ENCODE measurements at regions not wholly inside any gene's neighbourhood (a gene's known extent, or its start where the extent isn't known, plus 50 kb on each side); places are given as distances from the start of the nearest gene placed in this dataset.
"Not testable (repeated sequence)": the region's sequence is repeated elsewhere in the genome, so short reads cannot be mapped to it uniquely, and the experiment has no call there.

GRCh38 chr10:56547163-56547562 lies 186.1 kb upstream of the ZWINT start:
- no peak for DNase-seq

GRCh38 chr10:56537984-56538383 lies 176.9 kb upstream of the ZWINT start:
- no peak for DNase-seq

GRCh38 chr10:56522166-56522565 lies 161.1 kb upstream of the ZWINT start:
- no peak for DNase-seq

GRCh38 chr10:56508562-56508961 lies 147.5 kb upstream of the ZWINT start:
- no peak for DNase-seq

- DNase-seq: no peak
Observed at GRCh38 chr10:56507033-56507432, 146.0 kb upstream of the ZWINT start.

- no peak for DNase-seq
Observed at GRCh38 chr10:56505555-56505954, 144.5 kb upstream of the ZWINT start.

GRCh38 chr10:56496186-56496486 lies 135.1 kb upstream of the ZWINT start:
- DNase-seq: no peak

GRCh38 chr10:56487746-56488145 lies 126.7 kb upstream of the ZWINT start:
- no peak for DNase-seq

- no peak for DNase-seq
Observed at GRCh38 chr10:56481521-56482091, 120.5 kb upstream of the ZWINT start.

GRCh38 chr10:56472978-56473377 lies 111.9 kb upstream of the ZWINT start:
- no peak for DNase-seq

- DNase-seq: no peak
Observed at GRCh38 chr10:56470701-56471100, 109.6 kb upstream of the ZWINT start.

- DNase-seq: no peak
Observed at GRCh38 chr10:56469482-56469881, 108.4 kb upstream of the ZWINT start.

- DNase-seq: no peak
Observed at GRCh38 chr10:56466005-56466404, 104.9 kb upstream of the ZWINT start.

- no peak for DNase-seq
Observed at GRCh38 chr10:56449770-56450169, 88.7 kb upstream of the ZWINT start.

- DNase-seq: not testable (repeated sequence)
Observed at GRCh38 chr10:56447613-56448012, 86.6 kb upstream of the ZWINT start.

GRCh38 chr10:56441337-56441736 lies 80.3 kb upstream of the ZWINT start:
- not testable (repeated sequence) for DNase-seq
